Activated naive CD8-positive, alpha-beta T cell (primary cell): ENCODE measurements at regions not wholly inside any gene's neighbourhood (a gene's known extent, or its start where the extent isn't known, plus 50 kb on each side); places are given as distances from the start of the nearest gene placed in this dataset.

Source experiments
- H3K27ac Mint-ChIP-seq: one replicate; pipeline ENCODE4 v1.8.0; 2021; ENCODE audit warnings: mixed read lengths
- H3K27me3 Mint-ChIP-seq: one replicate; pipeline ENCODE4 v1.8.0; 2021; ENCODE audit warnings: mixed read lengths
- H3K36me3 Mint-ChIP-seq: one replicate; pipeline ENCODE4 v1.8.0; 2021; ENCODE audit warnings: mixed read lengths
- H3K4me1 Mint-ChIP-seq: one replicate; pipeline ENCODE4 v1.8.0; 2021; ENCODE audit warnings: low read depth, mixed read lengths
- H3K4me3 Mint-ChIP-seq: one replicate; pipeline ENCODE4 v1.8.0; 2021; ENCODE audit warnings: mild to moderate bottlenecking, mixed read lengths
- H3K9me3 Mint-ChIP-seq: one replicate; pipeline ENCODE4 v1.8.0; 2021; ENCODE audit warnings: low read depth, mixed read lengths

- H3K9me3 Mint-ChIP-seq = no peaks in the 10 kb centered on the region
- H3K4me3 Mint-ChIP-seq = no peak overlapping the region
- H3K27ac Mint-ChIP-seq = no peak overlapping the region
- H3K27me3 Mint-ChIP-seq = peaks cover 4% of the 10 kb centered on the region
- H3K4me1 Mint-ChIP-seq = no peaks in the 10 kb centered on the region
- no peaks in the 10 kb centered on the region for H3K36me3 Mint-ChIP-seq
Observed at GRCh38 chr18:77600674-77601073, 351.0 kb downstream of the GALR1 start.

DNA sequence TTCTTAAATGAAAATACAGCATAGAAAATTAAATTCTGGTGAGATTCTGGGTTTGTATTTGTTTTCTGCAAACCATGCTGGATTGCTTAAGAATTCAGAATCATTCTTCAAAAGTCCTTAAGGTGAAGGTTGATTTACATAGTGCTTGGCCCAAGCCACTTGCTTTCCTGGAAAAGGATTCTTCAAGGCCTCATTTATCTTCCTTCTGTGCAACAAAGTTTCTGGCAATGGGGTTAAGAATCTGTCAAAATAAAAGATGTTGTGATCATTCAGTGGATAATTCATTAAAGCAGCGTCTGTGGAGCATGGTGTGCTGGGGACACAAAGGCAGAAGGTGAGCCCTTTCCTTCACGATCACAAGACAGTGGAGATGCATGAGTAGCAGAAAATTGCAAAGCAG lies 351.9 kb downstream of the GALR1 start:
- no peaks in the 10 kb centered on the region for H3K9me3 Mint-ChIP-seq

GRCh38 chr18:77607087-77607486 lies 357.4 kb downstream of the GALR1 start:
- Mint-ChIP-seq H3K36me3 (no peaks in the 10 kb centered on the region), H3K9me3 (no peaks in the 10 kb centered on the region), H3K4me1 (no peaks in the 10 kb centered on the region), H3K27ac (no peak overlapping the region), H3K27me3 (peaks cover 3% of the 10 kb centered on the region), H3K4me3 (no peak overlapping the region)

More for the DNA sequence above, 351.9 kb downstream of the GALR1 start:
- no peaks in the 10 kb centered on the region for H3K36me3 Mint-ChIP-seq
- peaks cover 4% of the 10 kb centered on the region for H3K27me3 Mint-ChIP-seq
- H3K27ac Mint-ChIP-seq = no peak overlapping the region
- no peak overlapping the region for H3K4me3 Mint-ChIP-seq
- H3K4me1 Mint-ChIP-seq = no peaks in the 10 kb centered on the region

DNA sequence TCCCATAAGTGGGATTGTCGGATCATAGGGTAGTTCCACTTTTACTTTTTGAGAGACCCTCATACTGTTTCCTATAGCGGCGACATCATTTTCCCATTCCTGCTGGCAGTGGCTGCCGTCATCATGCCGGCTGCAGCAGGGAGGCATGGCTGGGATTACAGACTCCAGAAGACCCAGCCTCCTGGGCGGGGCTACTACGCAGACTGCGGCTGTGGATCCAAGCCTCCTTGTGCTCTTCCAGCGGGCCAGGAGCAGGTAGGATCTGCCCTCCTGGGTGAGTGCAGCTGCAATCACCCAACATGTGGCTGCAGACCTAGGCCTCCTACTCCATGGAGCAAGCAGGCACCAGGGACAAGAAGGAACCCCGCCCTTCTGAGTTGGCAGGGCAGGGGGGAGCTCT lies 359.2 kb downstream of the GALR1 start:
- H3K36me3 Mint-ChIP-seq = no peaks in the 10 kb centered on the region
- H3K9me3 Mint-ChIP-seq = no peaks in the 10 kb centered on the region
- no peak overlapping the region for H3K27ac Mint-ChIP-seq
- H3K4me3 Mint-ChIP-seq = no peak overlapping the region
- peaks cover 6% of the 10 kb centered on the region for H3K27me3 Mint-ChIP-seq
- H3K4me1 Mint-ChIP-seq = no peaks in the 10 kb centered on the region

DNA sequence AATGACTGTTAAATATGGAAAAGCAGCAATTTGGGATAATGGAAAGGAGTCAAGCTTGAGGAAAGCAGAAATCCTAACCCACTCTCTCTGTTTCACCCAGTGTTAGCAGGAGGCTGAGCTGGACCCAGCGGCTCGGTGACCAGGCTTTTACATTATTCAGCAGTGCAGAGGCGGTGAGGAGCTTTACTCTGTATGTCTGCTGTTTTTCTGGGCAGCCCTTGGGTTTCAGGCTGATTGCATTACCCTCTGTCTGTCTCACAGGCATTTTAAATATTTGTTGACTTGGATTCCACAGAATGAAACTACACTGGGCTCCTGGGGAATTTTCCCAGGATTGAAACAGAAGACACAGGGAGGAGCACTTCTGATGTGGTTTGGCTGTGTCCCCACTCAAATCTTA lies 368.0 kb downstream of the GALR1 start:
- no peak overlapping the region for H3K27ac Mint-ChIP-seq
- no peaks in the 10 kb centered on the region for H3K4me1 Mint-ChIP-seq
- H3K4me3 Mint-ChIP-seq = no peak overlapping the region
- H3K27me3 Mint-ChIP-seq = peaks cover 7% of the 10 kb centered on the region
- no peaks in the 10 kb centered on the region for H3K36me3 Mint-ChIP-seq
- no peaks in the 10 kb centered on the region for H3K9me3 Mint-ChIP-seq

DNA sequence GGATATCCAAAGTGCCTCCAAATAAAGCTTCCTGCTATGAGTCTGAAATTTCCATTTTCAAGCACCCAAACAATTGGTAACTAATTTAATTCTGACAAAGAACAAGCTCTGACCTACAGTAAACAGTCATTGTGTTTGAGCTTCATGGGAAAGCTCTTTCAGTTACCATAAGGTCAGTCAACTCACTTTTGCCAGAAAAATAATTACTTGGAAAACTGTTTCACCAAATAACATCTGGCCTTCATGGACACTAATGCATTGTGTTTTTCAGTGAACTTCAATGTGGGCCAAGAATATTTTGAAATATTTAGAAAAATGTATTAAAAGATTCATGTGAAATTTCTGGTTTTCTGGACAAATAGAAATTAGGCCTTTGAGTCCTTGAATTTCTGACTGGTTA lies 369.9 kb downstream of the GALR1 start:
- peaks cover 1% of the 10 kb centered on the region for H3K27me3 Mint-ChIP-seq
- H3K9me3 Mint-ChIP-seq = no peaks in the 10 kb centered on the region
- no peak overlapping the region for H3K4me3 Mint-ChIP-seq
- H3K27ac Mint-ChIP-seq = no peak overlapping the region
- H3K4me1 Mint-ChIP-seq = no peaks in the 10 kb centered on the region
- no peaks in the 10 kb centered on the region for H3K36me3 Mint-ChIP-seq

DNA sequence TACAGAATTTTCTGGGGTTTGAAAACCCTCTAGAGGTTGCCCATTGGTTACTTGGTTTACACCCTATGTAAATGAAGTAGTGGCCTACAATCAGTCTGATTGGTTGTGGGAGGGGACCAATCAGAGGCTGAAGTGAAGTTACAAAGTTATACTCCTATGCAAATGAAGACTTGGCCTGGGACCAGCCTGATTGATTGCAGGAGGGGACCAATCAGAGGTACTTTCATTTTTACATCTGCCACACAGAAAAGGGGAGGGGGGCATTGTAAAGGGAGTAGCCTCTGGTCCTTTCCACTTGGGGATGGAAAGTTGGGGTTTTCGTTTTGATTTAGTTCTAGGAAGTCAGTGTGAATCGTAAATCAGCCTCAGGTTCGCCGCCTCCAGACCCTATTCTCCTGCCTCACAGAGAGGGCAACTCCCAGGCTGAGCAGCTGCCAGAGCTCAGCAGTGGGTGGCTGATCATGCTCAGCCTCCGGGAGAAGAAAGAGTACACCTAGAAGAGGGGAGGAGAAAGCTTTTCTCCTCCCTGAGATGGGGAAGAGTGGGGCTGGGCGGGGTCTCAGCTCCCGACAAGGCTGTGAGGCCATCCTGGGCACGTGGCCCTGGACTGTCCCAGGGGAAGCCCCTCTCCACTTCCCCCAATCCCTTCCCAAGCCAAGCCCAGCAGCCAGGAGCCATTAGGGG lies 372.5 kb downstream of the GALR1 start:
- Mint-ChIP-seq H3K27me3 (peaks cover 1% of the 10 kb centered on the region), H3K27ac (no peak overlapping the region), H3K4me1 (no peaks in the 10 kb centered on the region), H3K4me3 (no peak overlapping the region), H3K36me3 (no peaks in the 10 kb centered on the region), H3K9me3 (no peaks in the 10 kb centered on the region)

DNA sequence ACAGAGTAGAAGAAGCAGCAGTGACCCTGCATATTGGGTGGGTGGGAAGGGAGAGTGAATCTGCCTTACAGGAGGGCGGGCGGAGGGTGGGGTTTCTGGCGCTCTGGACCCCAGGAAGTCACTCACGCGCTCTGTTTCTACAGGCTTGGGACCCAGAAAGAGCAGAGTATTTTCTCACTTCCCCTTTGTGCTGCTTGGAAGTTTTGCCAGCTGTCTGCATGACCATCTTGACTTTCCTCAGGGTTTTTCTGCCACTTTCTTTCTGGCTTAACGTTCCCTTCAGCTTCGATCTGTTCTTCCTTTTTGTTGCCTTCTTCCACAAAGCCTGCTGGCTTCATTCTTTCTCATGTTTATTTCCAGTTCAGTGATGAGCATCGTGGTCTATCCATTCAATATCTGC lies 383.1 kb downstream of the GALR1 start:
- H3K4me3 Mint-ChIP-seq = no peak overlapping the region
- no peaks in the 10 kb centered on the region for H3K9me3 Mint-ChIP-seq
- H3K4me1 Mint-ChIP-seq = no peaks in the 10 kb centered on the region
- no peak overlapping the region for H3K27ac Mint-ChIP-seq
- H3K36me3 Mint-ChIP-seq = no peaks in the 10 kb centered on the region
- H3K27me3 Mint-ChIP-seq = peaks cover 12% of the 10 kb centered on the region

- no peak overlapping the region for H3K27ac Mint-ChIP-seq
- no peaks in the 10 kb centered on the region for H3K4me1 Mint-ChIP-seq
- H3K36me3 Mint-ChIP-seq = no peaks in the 10 kb centered on the region
- no peaks in the 10 kb centered on the region for H3K9me3 Mint-ChIP-seq
- no peak overlapping the region for H3K4me3 Mint-ChIP-seq
- H3K27me3 Mint-ChIP-seq = peaks cover 11% of the 10 kb centered on the region
Observed at GRCh38 chr18:77634494-77634893, 384.8 kb downstream of the GALR1 start.

- H3K4me1 Mint-ChIP-seq = no peaks in the 10 kb centered on the region
- H3K27me3 Mint-ChIP-seq = peaks cover 11% of the 10 kb centered on the region
- H3K36me3 Mint-ChIP-seq = no peaks in the 10 kb centered on the region
- no peak overlapping the region for H3K4me3 Mint-ChIP-seq
- no peaks in the 10 kb centered on the region for H3K9me3 Mint-ChIP-seq
- no peak overlapping the region for H3K27ac Mint-ChIP-seq
Observed at GRCh38 chr18:77635451-77635850, 385.8 kb downstream of the GALR1 start.

DNA sequence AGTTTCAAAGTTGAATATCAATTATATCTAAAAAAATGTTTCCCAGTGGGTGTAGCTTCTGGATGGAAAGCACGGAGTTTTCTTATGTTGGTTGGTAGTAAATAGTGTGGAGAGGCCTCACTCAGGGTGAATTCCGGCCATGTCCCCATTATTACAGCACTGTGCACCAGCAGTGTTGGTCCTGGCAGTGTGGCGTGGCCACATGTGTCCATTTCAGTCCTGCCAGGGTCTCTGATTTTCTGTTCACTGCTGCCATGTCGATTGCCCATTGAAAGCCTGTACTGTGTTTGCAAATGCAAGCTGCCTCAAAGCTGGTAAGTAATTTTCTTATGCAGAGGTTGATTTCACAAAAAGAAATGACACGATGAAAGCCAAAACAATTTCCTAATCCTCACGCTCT lies 386.2 kb downstream of the GALR1 start:
- H3K4me3 Mint-ChIP-seq = no peak overlapping the region
- H3K36me3 Mint-ChIP-seq = no peaks in the 10 kb centered on the region
- no peaks in the 10 kb centered on the region for H3K4me1 Mint-ChIP-seq
- H3K9me3 Mint-ChIP-seq = no peaks in the 10 kb centered on the region
- H3K27me3 Mint-ChIP-seq = peaks cover 11% of the 10 kb centered on the region
- no peak overlapping the region for H3K27ac Mint-ChIP-seq

GRCh38 chr18:77645170-77645872 lies 395.7 kb downstream of the GALR1 start:
- Mint-ChIP-seq H3K27me3 (peaks cover 1% of the 10 kb centered on the region), H3K4me3 (no peak overlapping the region), H3K27ac (no peak overlapping the region), H3K4me1 (no peaks in the 10 kb centered on the region), H3K9me3 (peaks cover 5% of the 10 kb centered on the region), H3K36me3 (no peaks in the 10 kb centered on the region)

DNA sequence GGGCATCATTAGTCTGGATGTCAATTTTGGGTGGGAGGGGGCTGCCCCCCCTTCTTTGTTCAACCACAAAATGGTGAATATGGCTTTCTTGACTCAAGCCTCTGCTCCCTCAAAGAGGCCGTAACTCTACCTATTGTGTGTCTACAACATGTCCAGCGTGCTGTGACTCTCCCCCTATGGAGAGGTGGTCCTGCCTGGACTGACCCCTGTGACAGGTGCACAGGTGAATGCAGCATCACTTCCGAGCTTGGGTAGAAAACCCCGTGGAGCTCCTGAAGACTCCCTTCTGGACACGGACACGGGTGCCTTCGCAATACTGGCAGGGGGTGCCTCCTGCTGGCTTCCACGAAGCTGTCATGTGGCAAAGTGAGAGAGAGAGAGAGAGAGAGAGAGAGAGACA lies 397.8 kb downstream of the GALR1 start:
- H3K9me3 Mint-ChIP-seq = peaks cover 5% of the 10 kb centered on the region
- no peak overlapping the region for H3K27ac Mint-ChIP-seq
- H3K4me3 Mint-ChIP-seq = no peak overlapping the region
- H3K36me3 Mint-ChIP-seq = no peaks in the 10 kb centered on the region
- H3K4me1 Mint-ChIP-seq = peaks cover 2% of the 10 kb centered on the region
- peaks cover 6% of the 10 kb centered on the region for H3K27me3 Mint-ChIP-seq

- peaks cover 7% of the 10 kb centered on the region for H3K27me3 Mint-ChIP-seq
- no peak overlapping the region for H3K27ac Mint-ChIP-seq
- peaks cover 5% of the 10 kb centered on the region for H3K9me3 Mint-ChIP-seq
- H3K4me1 Mint-ChIP-seq = peaks cover 2% of the 10 kb centered on the region
- H3K36me3 Mint-ChIP-seq = no peaks in the 10 kb centered on the region
- no peak overlapping the region for H3K4me3 Mint-ChIP-seq
Observed at GRCh38 chr18:77648411-77648810, 398.8 kb downstream of the GALR1 start.

GRCh38 chr18:77650799-77651385 lies 401.2 kb downstream of the GALR1 start:
- Mint-ChIP-seq H3K27me3 (peaks cover 11% of the 10 kb centered on the region), H3K36me3 (no peaks in the 10 kb centered on the region), H3K27ac (no peak overlapping the region), H3K4me3 (no peak overlapping the region), H3K9me3 (no peaks in the 10 kb centered on the region), H3K4me1 (peaks cover 2% of the 10 kb centered on the region)
